ENCODE measurements at regions not wholly inside any gene's neighbourhood (a gene's known extent, or its start where the extent isn't known, plus 50 kb on each side); places are given as distances from the start of the nearest gene placed in this dataset.

DNA sequence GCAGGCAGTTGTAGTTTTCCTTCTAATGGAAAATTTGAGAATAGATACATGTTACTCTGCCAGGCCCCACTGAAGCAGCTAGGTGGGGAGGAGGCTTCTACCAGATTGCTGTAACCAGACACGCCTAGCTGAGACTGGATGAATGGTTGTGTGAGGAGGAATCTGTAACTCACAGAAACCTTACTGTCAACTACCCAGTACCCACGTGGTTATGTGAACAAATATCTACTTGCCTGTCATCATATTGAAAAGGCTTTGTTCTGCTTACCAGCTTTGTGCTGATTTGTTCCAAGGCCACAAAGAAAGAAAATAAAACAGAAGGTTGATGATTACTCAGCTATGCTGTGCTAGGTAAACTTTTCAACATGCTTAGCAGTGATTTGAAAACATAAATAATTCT, 167.2 kb downstream of the CAPZA3 start:
- TF ChIP-seq, protein P1, sequence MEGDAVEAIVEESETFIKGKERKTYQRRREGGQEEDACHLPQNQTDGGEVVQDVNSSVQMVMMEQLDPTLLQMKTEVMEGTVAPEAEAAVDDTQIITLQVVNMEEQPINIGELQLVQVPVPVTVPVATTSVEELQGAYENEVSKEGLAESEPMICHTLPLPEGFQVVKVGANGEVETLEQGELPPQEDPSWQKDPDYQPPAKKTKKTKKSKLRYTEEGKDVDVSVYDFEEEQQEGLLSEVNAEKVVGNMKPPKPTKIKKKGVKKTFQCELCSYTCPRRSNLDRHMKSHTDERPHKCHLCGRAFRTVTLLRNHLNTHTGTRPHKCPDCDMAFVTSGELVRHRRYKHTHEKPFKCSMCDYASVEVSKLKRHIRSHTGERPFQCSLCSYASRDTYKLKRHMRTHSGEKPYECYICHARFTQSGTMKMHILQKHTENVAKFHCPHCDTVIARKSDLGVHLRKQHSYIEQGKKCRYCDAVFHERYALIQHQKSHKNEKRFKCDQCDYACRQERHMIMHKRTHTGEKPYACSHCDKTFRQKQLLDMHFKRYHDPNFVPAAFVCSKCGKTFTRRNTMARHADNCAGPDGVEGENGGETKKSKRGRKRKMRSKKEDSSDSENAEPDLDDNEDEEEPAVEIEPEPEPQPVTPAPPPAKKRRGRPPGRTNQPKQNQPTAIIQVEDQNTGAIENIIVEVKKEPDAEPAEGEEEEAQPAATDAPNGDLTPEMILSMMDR (IDR thresholded peaks at IDR 0.05) = no peak
- no peak overlapping the region for H3K4me3 ChIP-seq
- DNase-seq (ENCODE audit: low spot score in 2 of 2) = no peak

DNA sequence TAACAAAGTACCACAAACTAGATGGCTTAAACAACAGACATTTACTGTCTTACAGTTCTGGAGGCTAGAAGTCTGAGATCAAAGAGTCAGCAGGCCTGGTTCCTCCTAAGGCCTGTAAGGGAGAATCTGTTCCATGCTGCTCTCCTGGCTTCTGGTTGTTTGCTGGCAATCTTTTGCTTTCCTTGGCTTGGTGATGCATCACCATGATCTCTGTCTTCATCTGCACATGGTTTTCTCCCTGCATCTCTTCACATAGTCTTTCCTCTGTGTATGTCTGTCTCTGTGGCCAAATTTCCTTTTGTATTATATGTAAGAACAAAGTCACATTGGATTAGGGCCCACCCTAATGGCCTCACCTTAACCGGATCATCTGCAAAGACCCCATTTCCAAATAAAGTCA, 168.5 kb downstream of the CAPZA3 start:
- H3K4me3 ChIP-seq = no peak overlapping the region
- H3K27ac ChIP-seq = no peak overlapping the region
- H3K36me3 ChIP-seq = no peaks in the 10 kb centered on the region
- no peak for DNase-seq (ENCODE audit: low spot score in 2 of 2)
- no peaks in the 10 kb centered on the region for H3K4me1 ChIP-seq
- intact Hi-C loops (cut with DNase I) = no loop called here
- TF ChIP-seq, protein P1 (IDR thresholded peaks at IDR 0.05) = no peak
- no peaks in the 10 kb centered on the region for H3K9me3 ChIP-seq
- H3K27me3 ChIP-seq = no peaks in the 10 kb centered on the region

More for the DNA sequence above, 167.2 kb downstream of the CAPZA3 start:
- H3K36me3 ChIP-seq = no peaks in the 10 kb centered on the region
- no peaks in the 10 kb centered on the region for H3K9me3 ChIP-seq
- H3K4me1 ChIP-seq = no peaks in the 10 kb centered on the region
- H3K27me3 ChIP-seq = no peaks in the 10 kb centered on the region
- no peak overlapping the region for H3K27ac ChIP-seq
- intact Hi-C loops (cut with DNase I) = no loop called here

DNA sequence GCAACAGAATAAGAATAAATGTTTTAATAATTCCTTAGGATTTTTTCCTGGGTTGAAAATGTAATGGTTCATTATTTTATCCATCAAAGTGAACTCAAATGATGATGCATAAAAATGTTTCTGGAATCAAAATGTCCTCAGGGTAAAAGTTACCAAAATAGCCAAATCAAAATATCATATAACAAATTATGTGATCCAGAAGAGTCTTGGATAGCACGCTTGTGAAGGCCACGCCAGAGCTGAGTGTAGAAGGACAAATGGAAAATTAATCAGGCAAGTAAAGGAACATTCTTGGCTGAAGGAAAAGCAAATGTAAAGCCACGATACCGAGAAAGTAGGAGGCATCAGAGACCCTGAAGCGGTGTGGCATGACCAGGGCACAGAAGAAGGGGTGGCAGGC, 169.2 kb downstream of the CAPZA3 start:
- Histone ChIP-seq H3K27me3 (no peaks in the 10 kb centered on the region), H3K9me3 (no peaks in the 10 kb centered on the region), H3K27ac (peak overlapping the region in 1 of 2 donors; percentile 27), H3K4me1 (no peaks in the 10 kb centered on the region), H3K4me3 (no peak overlapping the region), H3K36me3 (no peaks in the 10 kb centered on the region)
- TF ChIP-seq, protein P1 (IDR thresholded peaks at IDR 0.05) = no peak
- DNase-seq (ENCODE audit: low spot score in 2 of 2) = no peak
- intact Hi-C loops (cut with DNase I) = no loop called here

DNA sequence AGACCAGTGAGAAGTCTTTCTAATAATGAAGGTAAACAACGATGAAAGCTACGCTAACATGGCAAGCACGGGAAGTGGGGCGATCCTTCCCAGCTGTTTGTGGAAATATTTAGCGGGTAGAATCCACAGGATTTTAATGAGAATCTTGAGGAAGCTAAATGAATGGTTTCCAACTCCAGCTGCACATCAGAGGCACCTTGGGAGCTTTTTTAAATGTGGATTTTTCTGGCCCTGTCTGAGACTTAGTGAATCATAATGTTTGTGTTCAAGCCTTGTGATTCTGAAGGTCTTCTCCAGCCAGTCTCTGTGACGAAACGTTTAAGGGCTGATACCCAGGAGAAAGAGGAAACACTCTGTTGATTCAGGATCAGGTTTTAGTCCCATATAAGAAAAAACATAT, 169.8 kb downstream of the CAPZA3 start:
- no peaks in the 10 kb centered on the region for H3K9me3 ChIP-seq
- no peaks in the 10 kb centered on the region for H3K27me3 ChIP-seq
- H3K36me3 ChIP-seq = no peaks in the 10 kb centered on the region
- H3K4me3 ChIP-seq = no peak overlapping the region
- peak overlapping the region in 1 of 2 donors; percentile 38 for H3K27ac ChIP-seq
- H3K4me1 ChIP-seq = no peaks in the 10 kb centered on the region
- TF ChIP-seq, protein P1 (IDR thresholded peaks at IDR 0.05) = no peak
- no peak for DNase-seq (ENCODE audit: low spot score in 2 of 2)
- intact Hi-C loops (cut with DNase I) = no loop called here

DNA sequence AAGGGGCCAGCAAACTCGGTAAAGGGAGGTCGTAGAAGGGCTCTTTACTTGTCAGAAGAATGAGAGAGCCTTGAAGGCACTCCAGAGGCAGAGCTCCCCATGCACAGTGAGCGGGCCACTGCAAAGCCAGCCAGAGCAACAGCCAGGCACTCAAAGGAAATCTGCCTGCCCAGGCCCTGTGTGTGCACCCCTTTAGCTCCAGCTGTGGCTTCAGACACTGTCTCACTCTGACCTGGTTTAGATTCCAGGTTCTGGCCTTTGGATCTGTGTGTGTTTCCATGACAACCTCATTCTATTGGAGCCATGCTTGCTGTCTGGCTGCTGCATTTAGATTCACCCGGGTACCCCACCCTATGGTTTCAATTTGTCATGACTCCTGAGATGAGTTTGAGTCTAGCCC, 170.3 kb downstream of the CAPZA3 start:
- Histone ChIP-seq H3K27ac (peak overlapping the region in 1 of 2 donors; percentile 38), H3K4me1 (no peaks in the 10 kb centered on the region), H3K27me3 (no peaks in the 10 kb centered on the region), H3K9me3 (no peaks in the 10 kb centered on the region), H3K36me3 (no peaks in the 10 kb centered on the region), H3K4me3 (no peak overlapping the region)
- intact Hi-C loops (cut with DNase I) = no loop called here
- TF ChIP-seq, protein P1 (IDR thresholded peaks at IDR 0.05) = no peak
- no peak for DNase-seq (ENCODE audit: low spot score in 2 of 2)

DNA sequence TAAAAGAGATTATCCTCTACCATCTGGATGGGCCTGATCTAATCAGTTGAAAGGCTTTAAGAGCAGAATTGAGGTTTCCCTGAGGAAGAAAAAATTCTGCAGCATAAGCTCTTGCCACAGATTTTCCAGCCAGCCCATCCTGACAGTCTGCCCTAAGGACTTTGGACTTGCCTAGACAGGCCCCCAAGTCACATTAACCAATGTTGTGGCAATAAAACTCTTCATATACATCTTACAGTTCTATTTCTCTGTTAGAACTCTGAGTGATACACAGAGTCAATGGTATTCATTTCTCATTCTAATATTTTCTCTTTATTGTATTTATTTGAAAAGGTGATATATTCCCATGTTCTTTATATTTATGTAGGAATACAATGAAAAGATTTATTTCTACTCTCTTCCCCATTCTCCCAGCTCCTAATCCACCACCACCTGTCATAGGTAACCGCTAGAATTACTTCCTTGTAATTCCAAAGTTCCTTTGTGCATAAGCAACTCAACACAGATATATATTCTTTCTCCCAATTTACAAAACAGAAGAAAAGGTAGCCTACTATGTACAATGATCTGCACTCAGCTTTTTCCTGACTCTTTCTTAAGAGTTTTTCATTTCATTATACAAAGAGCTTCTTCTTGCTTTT, 182.1 kb downstream of the CAPZA3 start:
- H3K27me3 ChIP-seq = no peaks in the 10 kb centered on the region
- H3K36me3 ChIP-seq = no peaks in the 10 kb centered on the region
- H3K9me3 ChIP-seq = no peaks in the 10 kb centered on the region
- TF ChIP-seq, protein P1 (IDR thresholded peaks at IDR 0.05) = no peak
- intact Hi-C loops (cut with DNase I) = no loop called here
- no peak overlapping the region for H3K27ac ChIP-seq
- DNase-seq (ENCODE audit: low spot score in 2 of 2) = no peak
- H3K4me3 ChIP-seq = no peak overlapping the region
- H3K4me1 ChIP-seq = no peaks in the 10 kb centered on the region
